ENCODE measurements at regions not wholly inside any gene's neighbourhood (a gene's known extent, or its start where the extent isn't known, plus 50 kb on each side); places are given as distances from the start of the nearest gene placed in this dataset.

DNA sequence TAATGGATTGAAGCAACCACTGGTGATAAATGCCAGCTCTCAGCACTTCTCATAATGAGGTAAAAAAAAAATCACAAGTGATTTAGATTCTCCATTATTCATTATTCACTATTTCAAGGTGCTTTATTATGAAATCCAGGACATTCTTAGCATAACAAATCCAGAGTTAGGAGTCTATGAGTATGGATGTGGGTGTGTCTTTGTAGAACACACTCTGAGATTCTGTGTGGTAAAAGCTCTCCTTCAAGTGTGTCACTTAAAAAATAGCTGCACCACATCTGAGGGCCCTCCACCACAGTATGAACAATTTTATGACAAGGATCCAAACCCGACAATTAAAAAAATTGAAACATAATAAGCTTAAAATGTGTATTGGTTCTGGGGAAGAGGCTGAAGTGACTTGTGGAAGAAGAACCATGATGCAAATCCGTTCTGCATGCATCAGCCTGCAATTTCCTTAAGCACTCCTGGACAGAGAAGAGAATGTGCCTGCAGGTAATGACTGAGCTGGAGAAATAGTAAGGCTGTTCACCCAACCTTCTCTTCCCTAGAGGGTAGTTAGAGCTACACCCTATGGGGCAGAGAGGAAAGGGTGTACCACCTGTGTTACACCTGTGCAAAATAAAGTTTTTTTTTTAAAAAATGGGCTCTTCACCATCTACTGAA lies 488.5 kb upstream of the MGAT4C start:
- DNase-seq (ENCODE audit: low read depth): no peak
- TF ChIP-seq CTCF (IDR thresholded peaks at IDR 0.05; ENCODE audit: insufficient read depth, low read depth, low read length, missing control alignments): no peak
- H3K4me3 ChIP-seq (ENCODE audit: low read depth, low read length): no peak overlapping the region

DNA sequence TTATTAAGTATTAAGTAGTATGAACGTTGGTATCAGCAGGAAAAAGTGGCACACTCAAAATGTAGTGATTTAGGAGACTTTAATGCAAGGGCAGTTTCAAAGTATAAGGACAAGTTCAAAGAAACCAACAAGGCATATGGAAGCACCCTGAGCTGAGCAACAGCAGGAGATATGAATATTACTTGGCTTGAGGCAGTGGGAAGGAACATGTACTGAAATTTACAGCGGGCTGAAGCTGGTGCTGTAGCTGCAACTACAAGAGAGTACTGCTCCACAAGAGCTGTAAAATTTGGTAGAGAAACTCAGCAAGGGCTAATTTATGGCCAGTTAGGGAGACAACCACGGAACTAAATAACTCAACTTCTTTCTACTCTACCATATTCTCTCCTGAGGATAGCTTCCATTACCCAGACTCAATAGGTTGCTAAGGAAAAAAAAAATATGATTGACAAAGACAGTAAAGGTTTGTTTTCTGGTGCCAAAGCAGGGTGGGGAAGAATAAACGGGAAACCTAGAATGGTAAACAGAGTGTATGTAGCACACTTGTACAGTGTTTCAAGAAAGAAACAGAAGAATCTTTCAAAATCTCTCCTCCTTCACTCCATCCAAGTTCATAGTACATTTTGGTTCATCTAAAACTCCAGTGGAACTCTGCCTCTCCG lies 487.8 kb upstream of the MGAT4C start:
- H3K4me3 ChIP-seq (ENCODE audit: low read depth, low read length): no peak overlapping the region
- TF ChIP-seq CTCF (IDR thresholded peaks at IDR 0.05; ENCODE audit: insufficient read depth, low read depth, low read length, missing control alignments): no peak
- DNase-seq (ENCODE audit: low read depth): no peak

DNA sequence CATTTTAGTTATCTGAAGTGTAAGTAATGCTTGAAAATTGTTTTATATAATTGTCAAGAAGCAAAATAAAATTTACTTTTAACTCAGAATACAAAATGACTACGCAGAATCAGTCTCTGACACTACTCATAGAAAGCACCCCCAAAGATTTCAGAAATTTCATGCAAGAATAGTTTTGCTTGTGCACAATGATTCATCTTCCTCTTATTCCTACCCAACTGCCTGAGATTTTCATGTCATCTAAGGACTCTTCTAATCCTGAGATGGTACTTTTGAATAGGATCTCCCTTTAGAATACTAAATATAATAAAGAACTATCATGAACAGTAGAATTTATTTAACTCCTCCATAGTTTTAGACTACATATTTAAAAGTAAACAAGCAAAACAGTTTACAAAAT lies 485.3 kb upstream of the MGAT4C start:
- no peak for TF ChIP-seq CTCF (IDR thresholded peaks at IDR 0.05; ENCODE audit: insufficient read depth, low read depth, low read length, missing control alignments)
- H3K4me3 ChIP-seq (ENCODE audit: low read depth, low read length): no peak overlapping the region
- DNase-seq (ENCODE audit: low read depth): no peak

DNA sequence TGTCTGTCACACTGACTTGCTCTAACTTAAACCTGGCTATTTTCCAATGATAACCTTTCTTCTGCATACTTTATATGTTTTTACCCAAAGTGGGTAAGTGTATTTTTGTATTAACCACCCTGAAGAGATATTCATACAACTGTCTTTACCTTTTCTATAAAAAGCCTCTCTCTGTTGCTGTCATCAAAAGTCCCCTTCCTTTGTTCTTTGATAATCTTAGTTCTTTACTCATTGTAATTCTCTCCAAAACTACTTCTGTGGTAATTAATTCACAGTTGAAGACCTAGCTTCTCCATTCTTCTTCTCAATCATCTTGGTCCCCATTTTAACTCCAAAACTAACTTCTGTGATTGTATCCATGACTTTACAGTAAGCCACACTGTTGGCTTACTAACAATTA lies 479.7 kb upstream of the MGAT4C start:
- DNase-seq (ENCODE audit: low read depth): no peak
- no peak for TF ChIP-seq CTCF (IDR thresholded peaks at IDR 0.05; ENCODE audit: insufficient read depth, low read depth, low read length, missing control alignments)
- no peak overlapping the region for H3K4me3 ChIP-seq (ENCODE audit: low read depth, low read length)

DNA sequence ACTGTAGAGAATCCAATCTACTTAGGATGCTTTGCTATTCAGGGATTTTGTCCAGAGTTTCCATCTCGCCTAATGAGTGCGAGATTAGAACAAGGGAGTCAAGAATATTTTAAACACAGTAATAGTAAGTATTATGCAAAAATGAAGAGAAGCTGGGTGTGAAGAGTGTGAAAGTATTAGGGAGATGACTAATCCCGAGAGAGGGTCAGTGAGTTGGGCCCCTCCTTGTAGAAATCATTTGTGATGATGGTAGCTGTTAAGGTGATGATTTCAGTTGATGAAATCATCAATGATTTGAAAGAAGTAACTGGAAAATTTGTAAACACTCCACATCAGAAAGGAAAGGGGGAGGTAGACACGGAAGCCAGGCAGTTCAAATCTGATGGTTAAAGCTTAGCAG lies 478.9 kb upstream of the MGAT4C start:
- H3K4me3 ChIP-seq (ENCODE audit: low read depth, low read length): no peak overlapping the region
- TF ChIP-seq CTCF (IDR thresholded peaks at IDR 0.05; ENCODE audit: insufficient read depth, low read depth, low read length, missing control alignments): no peak
- DNase-seq (ENCODE audit: low read depth): no peak

DNA sequence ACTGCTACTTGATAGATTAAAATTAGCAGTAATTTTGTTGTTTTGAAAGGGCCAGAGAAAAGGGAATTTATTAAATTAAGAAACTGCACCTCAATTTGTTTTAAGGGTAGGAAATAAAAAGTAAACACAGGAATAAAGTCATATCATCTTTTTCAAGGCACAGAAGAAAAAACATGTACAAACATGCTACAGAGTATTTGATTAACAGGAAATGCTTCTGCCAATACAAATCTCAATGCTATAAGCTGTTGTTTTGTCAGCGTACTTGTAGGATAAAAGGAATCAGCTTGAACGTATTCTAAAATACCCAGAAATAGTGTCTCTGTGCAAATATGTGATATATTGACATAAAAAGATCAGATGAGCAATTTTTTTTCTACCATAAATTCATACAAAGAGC lies 474.0 kb upstream of the MGAT4C start:
- TF ChIP-seq CTCF (IDR thresholded peaks at IDR 0.05; ENCODE audit: insufficient read depth, low read depth, low read length, missing control alignments): no peak
- no peak for DNase-seq (ENCODE audit: low read depth)
- no peak overlapping the region for H3K4me3 ChIP-seq (ENCODE audit: low read depth, low read length)

DNA sequence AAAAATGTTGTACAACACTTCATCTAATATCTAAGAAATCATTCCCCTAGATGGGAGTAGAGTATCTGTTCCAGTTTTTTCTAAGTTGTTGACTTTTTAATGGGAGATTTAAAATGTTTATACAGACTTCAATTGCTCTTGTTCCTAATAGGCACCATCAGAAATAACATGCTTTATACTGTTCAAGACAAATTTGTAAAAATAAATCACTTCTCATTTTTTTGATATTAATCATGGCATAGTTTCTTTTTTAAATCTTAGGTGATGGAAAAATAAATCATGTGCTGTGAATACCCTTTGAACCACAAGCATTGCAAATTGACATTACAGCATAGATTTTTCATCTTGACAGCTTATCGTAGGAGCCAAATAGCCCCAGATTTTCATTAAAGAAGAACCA lies 473.5 kb upstream of the MGAT4C start:
- no peak for DNase-seq (ENCODE audit: low read depth)
- H3K4me3 ChIP-seq (ENCODE audit: low read depth, low read length): no peak overlapping the region
- TF ChIP-seq CTCF (IDR thresholded peaks at IDR 0.05; ENCODE audit: insufficient read depth, low read depth, low read length, missing control alignments): no peak

Data from GM12865 (cell line).